Common myeloid progenitor, CD34-positive (primary cell): ENCODE measurements at regions not wholly inside any gene's neighbourhood (a gene's known extent, or its start where the extent isn't known, plus 50 kb on each side); places are given as distances from the start of the nearest gene placed in this dataset.

Source experiments
- CTCF ChIA-PET: fragments of 350-600 bp; sonication (Branson Sonifier 250); formaldehyde crosslinking; loops from one replicate; lab custom pipeline; 2021; ENCODE audit warnings: antibody characterized with exemption; lab: Charles Lee
- POLR2A ChIA-PET: fragments of 350-600 bp; sonication (Branson Sonifier 250); formaldehyde crosslinking; loops from one replicate; lab custom pipeline; 2021; ENCODE audit warnings: antibody characterized with exemption; lab: Charles Lee
- DNase-seq, 3 donors: peaks; one replicate each; pipeline versions ENCODE4 v3.0.0 to v3.0.0-alpha.2; 2013
- H3K27ac ChIP-seq, 2 experiments: 1 replicate in 1 of 2; 2 replicates in 1 of 2; pipeline ENCODE4 v1.7.0; 2013; ENCODE audit warnings: inconsistent platforms in 2 of 2, low read length in 2 of 2, mild to moderate bottlenecking in 2 of 2, low read depth in 1 of 2, moderate library complexity in 1 of 2; ENCODE audit not compliant: severe bottlenecking in 2 of 2, insufficient read depth in 1 of 2, poor library complexity in 1 of 2
- H3K27me3 ChIP-seq, 5 experiments: replicated peaks in 2 of 5; 1 replicate in 3 of 5; 2 replicates in 2 of 5; pipeline versions ENCODE4 v1.6.1 to v1.7.0; 2013; ENCODE audit warnings: low read length in 4 of 5, mild to moderate bottlenecking in 2 of 5, moderate library complexity in 2 of 5, inconsistent platforms in 1 of 5; ENCODE audit not compliant: insufficient read depth in 5 of 5, control insufficient read depth in 4 of 5
- H3K36me3 ChIP-seq, 4 experiments: 1 replicate in 2 of 4; 2 replicates in 2 of 4; pipeline versions ENCODE4 v1.6.1 to v1.7.0; 2013; ENCODE audit warnings: low read length in 3 of 4, control low read depth in 1 of 4, mild to moderate bottlenecking in 1 of 4; ENCODE audit not compliant: control insufficient read depth in 4 of 4, insufficient read depth in 4 of 4
- H3K4me1 ChIP-seq, 4 experiments: 1 replicate in 3 of 4; 2 replicates in 1 of 4; pipeline versions ENCODE4 v1.6.1 to v1.7.1; 2013; ENCODE audit warnings: low read length in 3 of 4, mild to moderate bottlenecking in 3 of 4, control low read depth in 1 of 4, inconsistent platforms in 1 of 4, moderate library complexity in 1 of 4; ENCODE audit not compliant: control insufficient read depth in 4 of 4, insufficient read depth in 4 of 4; ENCODE audit errors: control extremely low read depth in 1 of 4
- H3K4me3 ChIP-seq, 7 experiments: 1 replicate in 4 of 7; 2 replicates in 3 of 7; pipeline versions ENCODE4 v1.5.1 to v1.7.0; 2013; ENCODE audit warnings: mild to moderate bottlenecking in 7 of 7, low read length in 6 of 7, moderate library complexity in 6 of 7, inconsistent platforms in 2 of 7, low read depth in 2 of 7, control low read depth in 1 of 7; ENCODE audit not compliant: insufficient read depth in 4 of 7, control insufficient read depth in 1 of 7; ENCODE audit errors: extremely low read depth in 1 of 7
- H3K9me3 ChIP-seq, 5 experiments: 1 replicate in 4 of 5; 2 replicates in 1 of 5; pipeline versions ENCODE4 v1.6.1 to v1.7.1; 2013; ENCODE audit warnings: low read length in 4 of 5, mild to moderate bottlenecking in 2 of 5, inconsistent platforms in 1 of 5, low read depth in 1 of 5, moderate library complexity in 1 of 5; ENCODE audit not compliant: control insufficient read depth in 4 of 5, insufficient read depth in 2 of 5; ENCODE audit errors: control extremely low read depth in 1 of 5
- WGBS: methylation state at CpG from one replicate; pipeline ENCODE4 v1.1.5; 2013; ENCODE audit not compliant: insufficient coverage; 5-methylcytosine and 5-hydroxymethylcytosine counted together

- ChIA-PET CTCF (no interaction called here), POLR2A (no interaction called here)
- Histone ChIP-seq H3K9me3 (no peaks in the 10 kb centered on the region), H3K36me3 (no peaks in the 10 kb centered on the region), H3K4me1 (no peaks in the 10 kb centered on the region), H3K4me3 (no peak overlapping the region), H3K27ac (no peak overlapping the region), H3K27me3 (peaks cover 0 to 2% (median 0%) of the 10 kb centered on the region in 5 experiments)
- WGBS = 78% methylated on average over 5 of the region's 6 CpGs
- DNase-seq = no peak
Measured at GRCh38 chr6:18707714-18708439, 320.7 kb downstream of the RNF144B start.

DNA sequence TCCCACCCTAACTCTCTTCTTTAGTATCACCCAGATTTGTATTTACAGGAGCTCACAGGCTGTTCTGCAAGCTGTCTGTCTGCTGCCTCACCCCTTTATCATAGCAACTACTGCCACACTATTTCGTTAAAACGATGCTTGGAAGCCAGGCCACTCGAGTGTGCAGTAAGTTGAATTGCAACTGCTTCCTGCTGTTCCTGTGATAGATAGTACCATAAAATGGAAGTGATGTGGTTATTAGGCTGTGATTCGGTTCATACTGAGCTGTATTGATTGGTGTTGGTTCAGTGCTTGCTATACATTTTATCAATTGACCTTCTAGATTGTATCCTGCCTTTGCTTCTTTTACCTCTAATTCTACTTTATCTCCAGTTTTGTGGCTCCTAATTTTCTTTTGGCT lies 325.4 kb downstream of the RNF144B start:
- CTCF ChIA-PET = no interaction called here
- Histone ChIP-seq H3K27me3 (peaks cover 0 to 2% (median 0%) of the 10 kb centered on the region in 5 experiments), H3K36me3 (no peaks in the 10 kb centered on the region), H3K4me1 (no peaks in the 10 kb centered on the region), H3K27ac (no peak overlapping the region), H3K4me3 (no peak overlapping the region), H3K9me3 (no peaks in the 10 kb centered on the region)
- no peak for DNase-seq
- no CpG with 5 or more reads among the region's 4 CpGs for WGBS
- POLR2A ChIA-PET = no interaction called here

- Histone ChIP-seq H3K4me1 (no peaks in the 10 kb centered on the region), H3K27me3 (no peaks in the 10 kb centered on the region), H3K4me3 (no peak overlapping the region), H3K27ac (no peak overlapping the region), H3K9me3 (no peaks in the 10 kb centered on the region), H3K36me3 (no peaks in the 10 kb centered on the region)
- ChIA-PET CTCF (no interaction called here), POLR2A (no interaction called here)
- 59% methylated on average over 4 of the region's 5 CpGs for WGBS
- DNase-seq = no peak
Measured at GRCh38 chr6:18720075-18720474, 332.9 kb downstream of the RNF144B start.

GRCh38 chr6:18724056-18724455 lies 336.9 kb downstream of the RNF144B start:
- 100% methylated on average over 3 of the region's 3 CpGs for WGBS
- ChIA-PET POLR2A (no interaction called here), CTCF (no interaction called here)

DNA sequence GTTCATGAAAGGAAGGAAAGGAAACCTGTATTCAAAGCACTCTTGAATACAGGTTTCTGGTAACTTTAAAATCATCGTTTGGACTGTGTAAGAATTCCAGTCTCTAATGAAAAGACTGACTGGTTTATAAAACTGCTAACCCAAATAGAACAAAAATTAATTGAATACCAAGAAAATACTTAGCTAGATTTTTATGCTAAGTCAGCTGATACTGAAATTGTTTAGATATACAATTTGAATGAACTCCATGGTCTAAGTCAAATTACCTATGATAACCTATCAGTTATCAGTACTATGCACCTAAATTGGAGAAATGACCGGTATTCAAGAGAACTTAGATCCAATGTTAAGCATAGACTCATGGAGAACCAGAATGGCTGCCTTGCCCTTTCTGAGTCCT lies 338.3 kb downstream of the RNF144B start:
- Histone ChIP-seq H3K4me1 (no peaks in the 10 kb centered on the region), H3K9me3 (no peaks in the 10 kb centered on the region), H3K4me3 (no peak overlapping the region), H3K36me3 (no peaks in the 10 kb centered on the region), H3K27me3 (no peaks in the 10 kb centered on the region), H3K27ac (no peak overlapping the region)
- ChIA-PET POLR2A (no interaction called here), CTCF (no interaction called here)
- WGBS = no CpG with 5 or more reads among the region's 2 CpGs
- no peak for DNase-seq

More at GRCh38 chr6:18724056-18724455, 336.9 kb downstream of the RNF144B start:
- Histone ChIP-seq H3K27me3 (no peaks in the 10 kb centered on the region), H3K9me3 (no peaks in the 10 kb centered on the region), H3K36me3 (no peaks in the 10 kb centered on the region), H3K4me3 (no peak overlapping the region), H3K27ac (no peak overlapping the region), H3K4me1 (no peaks in the 10 kb centered on the region)
- DNase-seq = no peak

- no CpG with 5 or more reads among the region's 1 CpG for whole genome bisulfite sequencing
- no peaks in the 10 kb centered on the region for H3K36me3 ChIP-seq
- no peak overlapping the region for H3K27ac ChIP-seq
- no peak for DNase-seq
- H3K4me1 ChIP-seq = no peaks in the 10 kb centered on the region
- H3K9me3 ChIP-seq = peaks cover 0 to 1% (median 0%) of the 10 kb centered on the region in 5 experiments
- H3K4me3 ChIP-seq = no peak overlapping the region
- ChIA-PET POLR2A (no interaction called here), CTCF (interaction anchor here (0.6 kb wide), 1 partner anchor 1193 kb away, joined by 3 read pairs; no protein-coding TSS in a partner anchor)
- H3K27me3 ChIP-seq = peaks cover 0 to 2% (median 0%) of the 10 kb centered on the region in 5 experiments
Measured at GRCh38 chr6:18733921-18734550, 346.9 kb downstream of the RNF144B start.

- H3K9me3 ChIP-seq = no peaks in the 10 kb centered on the region
- CTCF ChIA-PET = no interaction called here
- WGBS = 88% methylated on average over 3 of the region's 4 CpGs
- no peaks in the 10 kb centered on the region for H3K36me3 ChIP-seq
- POLR2A ChIA-PET = no interaction called here
- no peak overlapping the region for H3K27ac ChIP-seq
- H3K4me1 ChIP-seq = no peaks in the 10 kb centered on the region
- H3K4me3 ChIP-seq = no peak overlapping the region
- DNase-seq = no peak
- peaks cover 0 to 2% (median 0%) of the 10 kb centered on the region in 5 experiments for H3K27me3 ChIP-seq
Measured at GRCh38 chr6:18741741-18742140, 354.6 kb downstream of the RNF144B start.
